Muscle of arm (tissue), 1 donor: ENCODE measurements at regions not wholly inside any gene's neighbourhood (a gene's known extent, or its start where the extent isn't known, plus 50 kb on each side); places are given as distances from the start of the nearest gene placed in this dataset.
"Not testable (repeated sequence)": the region's sequence is repeated elsewhere in the genome, so short reads cannot be mapped to it uniquely, and the experiment has no call there.

Experiments
- DNase-seq: peaks from one replicate; pipeline ENCODE4 v3.0.0-alpha.2; 2013

DNA sequence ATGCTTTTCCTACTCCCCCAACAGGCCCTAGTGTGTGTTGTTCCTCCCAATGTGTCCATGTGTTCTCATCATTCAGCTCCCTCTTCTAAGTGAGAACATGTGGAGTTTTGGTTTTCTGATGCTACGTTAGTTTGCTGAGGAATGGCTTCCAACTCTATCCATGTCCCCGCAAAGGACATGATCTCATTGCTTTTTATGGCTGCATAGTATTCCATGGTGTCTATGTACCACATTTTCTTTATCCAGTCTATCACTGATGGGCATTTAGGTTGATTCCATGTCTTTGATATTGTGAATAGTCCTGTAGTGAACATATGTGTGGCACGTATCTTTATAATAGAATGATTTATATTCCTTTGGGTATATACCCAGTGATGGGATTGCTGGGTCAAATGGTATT is 72.5 kb upstream of the CCNY start:
- DNase-seq, result not testable (repeated sequence)

DNA sequence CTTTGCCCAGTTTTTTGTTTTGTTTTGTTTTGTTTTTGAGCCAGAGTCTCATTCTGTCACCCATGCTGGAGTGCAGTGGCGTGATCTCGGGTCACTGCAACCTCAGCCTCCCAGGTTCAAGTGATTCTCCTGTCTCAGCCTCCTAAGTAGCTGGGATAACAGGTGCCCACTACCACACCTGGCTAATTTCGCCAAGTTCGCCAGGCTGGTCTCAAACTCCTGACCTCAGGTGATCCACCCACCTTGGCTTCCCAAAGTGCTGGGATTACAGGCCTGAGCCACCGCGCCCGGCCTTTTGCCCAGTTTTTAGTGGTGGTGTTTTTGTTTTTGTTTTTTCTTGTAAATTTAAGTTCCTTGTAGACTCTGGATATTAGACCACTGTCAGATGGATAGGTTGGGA is 71.7 kb upstream of the CCNY start:
- DNase-seq, result not testable (repeated sequence)

DNA sequence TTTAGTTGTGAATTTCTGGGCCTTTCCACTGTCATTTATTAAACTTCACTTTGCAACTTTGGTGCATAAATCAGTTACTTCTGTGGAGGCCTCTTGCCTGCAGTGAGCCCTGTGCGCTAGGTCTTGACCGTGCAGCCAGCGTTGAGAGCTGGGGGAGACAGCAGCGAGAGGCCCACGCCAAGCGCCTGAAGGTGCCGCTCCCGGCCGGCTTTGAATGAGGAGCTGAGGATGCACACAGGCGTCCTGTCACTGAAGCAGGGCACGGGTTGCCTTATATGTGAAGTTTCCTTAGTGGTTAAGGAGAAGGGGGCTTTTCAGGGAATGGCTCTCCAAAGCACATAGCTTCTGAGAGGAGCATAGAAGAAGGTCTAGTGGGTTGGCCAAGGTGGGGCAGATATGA is 70.9 kb upstream of the CCNY start:
- DNase-seq, result no peak

DNA sequence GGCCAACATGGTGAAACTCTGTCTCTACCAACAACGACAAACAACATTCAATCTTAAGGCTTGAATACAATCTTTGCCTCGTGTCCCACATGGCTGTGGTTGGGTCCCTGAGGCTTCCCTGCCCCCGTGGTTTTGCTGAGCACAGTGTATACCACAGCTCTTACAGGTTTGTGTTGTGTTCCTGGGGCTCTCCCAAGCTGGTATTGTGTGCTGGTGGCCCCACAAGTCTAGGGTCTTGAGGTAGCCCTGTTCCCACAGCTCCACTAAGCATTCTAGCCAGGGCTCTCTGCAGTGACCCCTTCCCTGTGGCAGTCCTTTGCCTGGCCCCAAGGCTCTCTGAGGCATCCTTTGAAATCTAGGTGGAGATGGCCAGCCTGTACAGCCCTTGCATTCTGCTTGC is 68.0 kb upstream of the CCNY start:
- DNase-seq, result no peak

DNA sequence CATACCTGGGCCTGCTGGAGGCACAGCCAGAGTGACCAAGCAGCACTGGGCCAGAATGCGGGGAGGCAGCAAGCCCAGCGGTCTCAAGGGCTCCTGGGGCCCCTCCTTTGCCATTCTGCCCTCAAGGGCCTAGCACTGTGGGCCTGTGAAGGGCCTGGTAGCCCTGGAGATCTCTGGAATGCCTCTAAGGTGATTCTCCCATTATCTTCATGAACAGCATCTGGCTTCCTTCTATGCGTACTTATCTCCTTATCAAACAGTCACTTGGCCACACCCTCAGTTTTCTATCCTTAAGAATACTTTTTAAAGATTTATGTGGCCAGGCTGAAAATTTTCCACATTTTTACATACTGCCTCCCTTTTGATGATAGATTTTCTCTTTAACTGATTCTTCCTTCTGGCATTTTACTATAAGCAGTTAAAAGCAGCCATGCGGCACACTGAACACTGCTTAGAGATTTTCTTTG is 67.5 kb upstream of the CCNY start:
- no peak for DNase-seq

DNA sequence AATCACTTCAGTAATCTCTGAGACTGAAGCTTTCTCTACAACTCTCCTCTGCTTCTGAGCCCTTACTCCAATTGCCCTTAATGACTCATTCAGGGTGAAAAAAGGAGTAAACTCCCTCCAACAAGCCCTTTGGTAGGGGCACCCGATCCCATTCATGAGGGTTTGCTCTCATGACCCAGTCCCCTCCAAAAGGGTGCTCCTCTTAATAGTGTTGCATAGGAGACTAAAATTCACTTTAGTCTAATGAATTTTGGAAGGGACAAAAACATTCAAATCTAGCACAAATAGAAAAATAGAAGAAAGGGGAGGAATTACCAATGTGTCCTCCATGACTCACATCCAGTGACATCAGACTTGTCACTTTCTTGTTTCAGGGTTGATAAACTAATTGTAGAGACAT is 66.2 kb upstream of the CCNY start:
- DNase-seq, result no peak

DNA sequence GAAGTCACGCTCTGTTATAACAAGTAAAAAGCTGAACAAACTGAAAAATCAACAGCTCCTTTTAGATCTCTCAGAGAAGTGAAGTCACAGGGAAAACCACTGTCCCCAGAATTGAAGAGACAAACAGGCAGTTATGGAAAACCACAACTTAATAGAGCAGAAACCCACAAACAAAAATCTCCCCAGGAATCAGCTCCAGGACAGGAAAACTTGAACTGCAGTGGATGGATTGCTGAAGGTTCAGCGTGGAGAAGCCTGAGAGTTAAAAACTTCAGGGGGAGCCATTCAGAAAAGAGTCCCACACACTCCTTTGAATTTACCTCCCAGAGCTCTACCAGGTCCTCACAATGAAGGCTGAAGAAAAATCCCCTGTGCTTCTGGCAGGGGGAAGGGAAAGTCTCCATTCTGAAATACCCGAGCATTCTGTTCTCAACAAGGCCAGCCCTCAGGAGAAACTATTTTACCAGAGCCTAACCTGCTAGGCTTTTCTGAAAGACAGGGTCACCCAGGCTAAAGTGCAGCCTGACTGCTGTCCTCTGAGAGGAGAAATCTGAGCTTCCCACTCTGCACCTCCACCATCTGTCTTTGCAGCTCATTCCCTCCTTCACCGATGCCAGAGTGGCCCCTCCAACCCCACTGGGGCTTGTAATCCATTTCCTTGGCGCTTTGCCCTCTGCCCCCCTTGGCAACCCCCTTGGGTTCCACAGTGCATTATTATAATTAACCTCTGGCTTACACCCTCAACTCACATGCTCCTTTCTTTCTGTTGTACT is 65.0 kb upstream of the CCNY start:
- no peak for DNase-seq

DNA sequence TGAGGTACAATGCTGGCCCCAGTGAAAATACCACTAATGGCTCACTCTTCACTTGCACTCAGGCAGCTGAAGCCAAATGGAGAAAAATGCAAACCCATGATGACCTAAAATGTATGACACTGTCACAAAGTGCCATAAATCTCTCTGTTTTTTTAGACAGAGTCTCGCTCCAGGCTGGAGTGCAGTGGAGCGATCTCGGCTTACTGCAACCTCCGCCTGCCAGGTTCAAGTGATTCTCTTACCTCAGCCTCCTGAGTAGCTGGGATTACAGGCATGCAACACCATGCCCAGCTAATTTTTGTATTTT is 64.5 kb upstream of the CCNY start:
- DNase-seq, result not testable (repeated sequence)

DNA sequence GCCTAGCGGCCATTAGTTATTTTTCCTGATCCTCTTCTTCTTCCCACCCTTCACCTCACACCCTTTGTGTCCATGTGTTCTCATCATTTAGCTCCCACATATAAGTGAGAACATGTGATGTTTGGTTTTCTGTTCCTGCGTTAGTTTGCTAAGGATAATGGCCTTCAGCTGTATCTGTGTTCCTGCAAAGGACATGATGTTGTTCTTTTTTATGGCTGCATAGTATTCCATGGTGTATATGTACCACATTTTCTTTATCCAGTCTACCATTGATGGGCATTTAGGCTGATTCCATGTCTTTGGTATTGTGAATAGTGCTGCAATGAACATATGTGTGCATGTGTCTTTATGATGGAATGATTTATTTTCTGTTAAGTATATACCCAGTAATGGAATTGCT is 63.9 kb upstream of the CCNY start:
- DNase-seq, result not testable (repeated sequence)

DNA sequence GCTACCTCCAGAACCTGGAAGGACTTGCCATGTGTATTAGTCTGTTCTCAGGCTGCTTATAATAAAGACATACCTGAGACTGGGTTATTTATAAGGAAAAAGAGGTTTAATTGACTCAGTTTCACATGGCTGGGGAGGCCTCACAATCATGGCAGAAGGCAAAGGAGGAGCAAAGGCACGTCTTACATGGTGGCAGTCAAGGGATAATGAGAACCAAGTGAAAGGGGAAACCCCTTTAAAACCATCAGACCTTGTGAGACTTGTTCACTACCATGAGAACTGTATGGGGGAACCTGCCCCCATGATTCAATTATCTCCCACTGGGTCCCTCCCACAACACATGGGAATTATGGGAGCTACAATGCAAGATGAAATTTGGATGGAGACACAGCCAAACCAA is 62.3 kb upstream of the CCNY start:
- DNase-seq, result not testable (repeated sequence)

DNA sequence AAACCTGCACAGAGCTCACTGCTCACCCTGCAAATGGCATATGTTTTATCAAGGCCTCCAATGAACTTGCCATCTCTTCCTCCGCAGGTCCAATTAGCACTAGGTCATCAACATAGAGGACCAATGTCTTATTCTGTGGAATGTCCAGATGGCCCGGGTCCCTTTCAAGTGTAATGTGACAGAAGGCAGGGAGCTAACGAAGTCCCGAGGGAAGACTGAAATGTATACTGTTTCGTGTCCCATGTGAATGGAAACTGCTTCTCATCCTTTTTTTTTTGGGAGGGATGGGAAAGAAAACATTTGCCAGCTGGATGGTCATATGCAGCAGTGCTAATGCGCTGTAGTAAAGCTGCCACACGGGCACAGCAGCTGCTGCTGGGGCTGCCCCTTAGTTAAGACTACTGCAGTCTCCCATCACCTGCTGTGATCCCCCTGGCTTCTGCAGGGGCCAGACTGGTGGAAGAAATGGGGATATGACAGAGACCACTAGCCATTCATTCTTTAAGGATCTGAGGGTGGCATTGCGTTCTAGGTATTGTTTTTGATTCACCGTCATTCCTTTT is 61.7 kb upstream of the CCNY start:
- DNase-seq, result peak; percentile 7

DNA sequence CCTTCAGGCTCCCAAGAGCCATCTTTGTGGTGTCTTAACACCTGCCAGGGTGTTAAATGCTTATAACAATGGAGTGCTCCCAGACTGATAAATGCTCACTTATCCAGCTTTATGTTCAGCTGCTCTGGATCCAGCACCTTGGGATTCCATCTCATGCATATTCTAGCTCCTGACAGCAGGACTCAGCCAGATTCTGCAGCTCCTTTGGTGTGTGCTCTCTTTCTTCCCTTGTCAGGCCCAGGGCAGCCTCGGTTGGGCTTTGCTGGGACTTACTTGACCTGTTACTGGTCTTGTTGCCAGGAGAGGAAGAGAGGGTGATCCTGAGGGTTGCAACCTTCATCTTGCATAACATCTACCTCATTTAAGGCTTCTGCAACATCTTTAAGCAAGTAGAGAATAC is 59.4 kb upstream of the CCNY start:
- no peak for DNase-seq

DNA sequence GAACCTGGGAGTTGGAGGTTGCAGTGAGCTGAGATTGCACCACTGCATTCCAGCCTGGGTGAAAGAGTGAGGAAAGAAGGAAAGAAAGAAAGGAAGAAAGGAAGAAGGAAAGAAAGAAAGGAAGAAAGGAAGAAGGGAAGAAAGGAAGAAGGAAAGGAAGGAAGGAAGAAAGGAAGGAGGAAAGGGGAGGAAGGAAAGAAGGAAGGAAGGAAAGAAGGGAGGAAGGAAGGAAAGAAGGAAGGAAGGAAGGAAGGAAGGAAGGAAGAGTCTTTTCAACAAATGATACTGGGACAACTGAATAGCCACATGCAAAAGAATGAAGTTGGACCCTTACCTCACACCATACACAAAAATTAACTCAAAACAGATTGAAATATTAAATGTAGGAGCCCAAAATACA is 56.1 kb upstream of the CCNY start:
- DNase-seq, result not testable (repeated sequence)
